K562 (cell line): ENCODE measurements at regions not wholly inside any gene's neighbourhood (a gene's known extent, or its start where the extent isn't known, plus 50 kb on each side); places are given as distances from the start of the nearest gene placed in this dataset.

ENCODE experiments used
- ATAC-seq: fragments of 200-7000 bp; cut with Tn5 transposase; 3 replicates; pipeline ENCODE4 v1.9.1; 2020; ENCODE audit warnings: moderate library complexity
- BruUV-seq: library from RNA; stranded (reverse); fragments of 400-500 nt; replicated peaks from 2 replicates; lab custom pipeline; 2021; lab: Mats Ljungman, UMichigan
- CTCF ChIA-PET: fragments of 300-600 bp; formaldehyde crosslinking; extraction: SDS; loops from one replicate; lab custom pipeline; 2021; ENCODE audit warnings: low intra/inter-chr PET ratio; lab: Yijun Ruan, JAX
- POLR2A ChIA-PET: fragments of 300-600, 350-650 bp; sonication (Branson Sonifier 250); formaldehyde crosslinking; extraction: SDS; loops from one replicate; lab custom pipeline; 2021; ENCODE audit warnings: antibody characterized with exemption, inconsistent platforms; lab: Yijun Ruan, JAX
- DNase-seq, 4 experiments: peaks; one replicate each; pipeline versions ENCODE4 v3.0.0 to v3.0.0-alpha.2; 2011 to 2018; ENCODE audit warnings: low spot score in 3 of 4, mixed read lengths in 3 of 4; ENCODE audit errors: extremely low read depth in 1 of 4
- FAIRE-seq: peaks from 2 replicates; lab custom pipeline; 2011; peaks lifted over from hg19 to GRCh38; lab: Jason Lieb, UNC
- H2AFZ ChIP-seq: 2 replicates; pipeline ENCODE4 v1.6.0; 2011; ENCODE audit warnings: low read depth, low read length, control low read depth, inconsistent platforms
- H3K27ac ChIP-seq: fragments of 200-600 bp; 3 replicates; pipeline ENCODE4 v1.8.0; 2011; ENCODE audit warnings: low read depth, mild to moderate bottlenecking, control low read depth, inconsistent platforms, low read length, moderate library complexity, mixed read lengths; ENCODE audit errors: extremely low read depth
- H3K27me3 ChIP-seq, 2 experiments: fragments of 300-600 bp in 1 of 2; 2 replicates in 1 of 2; 3 replicates in 1 of 2; pipeline versions ENCODE4 v1.6.0 to v1.8.0; 2011; ENCODE audit warnings: inconsistent platforms in 2 of 2, low read length in 2 of 2, mild to moderate bottlenecking in 1 of 2, mixed read lengths in 1 of 2, moderate library complexity in 1 of 2; ENCODE audit not compliant: control insufficient read depth in 2 of 2, insufficient read depth in 2 of 2
- H3K36me3 ChIP-seq: fragments of 300-600 bp; 3 replicates; pipeline ENCODE4 v1.8.0; 2011; ENCODE audit warnings: mild to moderate bottlenecking, low read length, inconsistent platforms; ENCODE audit not compliant: control insufficient read depth, insufficient read depth
- H3K4me1 ChIP-seq, 2 experiments: fragments of 200-600 bp in 1 of 2; replicated peaks in 1 of 2; 2 replicates in 1 of 2; 3 replicates in 1 of 2; pipeline versions ENCODE4 v1.5.1 to v1.8.0; 2011; ENCODE audit warnings: inconsistent platforms in 2 of 2, low read length in 2 of 2, mild to moderate bottlenecking in 1 of 2, mixed read lengths in 1 of 2, moderate library complexity in 1 of 2; ENCODE audit not compliant: control insufficient read depth in 2 of 2, insufficient read depth in 2 of 2
- H3K4me2 ChIP-seq: 2 replicates; pipeline ENCODE4 v1.6.1; 2011; ENCODE audit warnings: low read length, control low read depth, inconsistent platforms, mixed read lengths; ENCODE audit not compliant: insufficient read depth
- H3K4me3 ChIP-seq: fragments of 200-600 bp; sonication (generic), shearing (Covaris generic); 2 replicates; pipeline ENCODE4 v1.5.1; 2016; ENCODE audit warnings: control low read depth, inconsistent platforms
- H3K79me2 ChIP-seq: fragments of 200-600 bp; 3 replicates; pipeline ENCODE4 v1.8.0; 2011; ENCODE audit warnings: low read length, inconsistent platforms; ENCODE audit not compliant: control insufficient read depth, insufficient read depth
- H3K9ac ChIP-seq, 2 experiments: 2 replicates each; pipeline versions ENCODE4 v1.6.0 to v1.6.1; 2011; ENCODE audit warnings: low read depth in 2 of 2, low read length in 2 of 2, control low read depth in 1 of 2, inconsistent platforms in 1 of 2, mild to moderate bottlenecking in 1 of 2, mixed read lengths in 1 of 2; ENCODE audit not compliant: insufficient read depth in 1 of 2
- H3K9me1 ChIP-seq: one replicate; pipeline ENCODE4 v1.6.0; 2011; ENCODE audit warnings: inconsistent platforms, mild to moderate bottlenecking, low read length, moderate library complexity; ENCODE audit not compliant: control insufficient read depth, insufficient read depth
- H3K9me3 ChIP-seq: replicated peaks from 2 replicates; pipeline ENCODE4 v1.5.1; 2011; ENCODE audit warnings: low read depth, low read length, inconsistent platforms; ENCODE audit not compliant: control insufficient read depth, insufficient read depth
- H4K20me1 ChIP-seq: replicated peaks from 2 replicates; pipeline ENCODE4 v1.6.1; 2011; ENCODE audit warnings: low read length, inconsistent platforms, mixed read lengths; ENCODE audit not compliant: control insufficient read depth, insufficient read depth
- EGR1 ChIP-seq: fragments of 450-650 bp; conservative IDR thresholded peaks from 2 replicates; pipeline ENCODE4 v1.6.1; 2017; ENCODE audit warnings: mild to moderate bottlenecking
- LCOR ChIP-seq: sonication (generic); formaldehyde crosslinking; IDR thresholded peaks from 2 replicates; pipeline ENCODE4 v1.8.0; 2022; ENCODE audit warnings: mild to moderate bottlenecking, missing genetic modification reagents
- MXI1 ChIP-seq: IDR thresholded peaks from 2 replicates; pipeline ENCODE4 v1.6.1; 2011; ENCODE audit warnings: low read depth, mild to moderate bottlenecking, improper control_type of control experiment, low read length
- RFX7 ChIP-seq: fragments of 250-450 bp; sonication (Bioruptor Pico); IDR thresholded peaks from 2 replicates; pipeline ENCODE4 v1.5.1; 2021; ENCODE audit warnings: mild to moderate bottlenecking
- SLC30A9 ChIP-seq: fragments of 250-450 bp; sonication (Bioruptor Pico); IDR thresholded peaks from 2 replicates; pipeline ENCODE4 v1.8.0; 2022; ENCODE audit warnings: mild to moderate bottlenecking, moderate library complexity
- SMAD3 ChIP-seq: fragments of 450-650 bp; formaldehyde crosslinking; conservative IDR thresholded peaks from 2 replicates; pipeline ENCODE4 v1.4.0; 2020; ENCODE audit warnings: mild to moderate bottlenecking
- SMARCE1 ChIP-seq: fragments of 450-650 bp; IDR thresholded peaks from 2 replicates; pipeline ENCODE4 v1.7.1; 2016; ENCODE audit warnings: mild to moderate bottlenecking
- SRSF1 ChIP-seq: fragments of 200-400 bp; formaldehyde crosslinking; IDR thresholded peaks from 2 replicates; pipeline ENCODE4 v1.6.1; 2017; ENCODE audit warnings: mild to moderate bottlenecking, low read depth, low read length, moderate library complexity
- XRCC3 ChIP-seq: fragments of 450-650 bp; IDR thresholded peaks from 2 replicates; pipeline ENCODE4 v1.6.1; 2017; ENCODE audit warnings: mild to moderate bottlenecking, moderate library complexity
- ZBTB43 ChIP-seq: sonication (generic); formaldehyde crosslinking; IDR thresholded peaks from 2 replicates; pipeline ENCODE4 v1.8.0; 2023; ENCODE audit warnings: mild to moderate bottlenecking, missing genetic modification reagents
- ZMIZ1 ChIP-seq, 2 experiments: fragments of 150-350 bp in 1 of 2; IDR thresholded peaks; 2 replicates each; pipeline ENCODE4 v1.6.1; 2012 to 2016; ENCODE audit warnings: low read depth in 2 of 2, low read length in 2 of 2, mild to moderate bottlenecking in 1 of 2, moderate library complexity in 1 of 2
- ZNF165 ChIP-seq: fragments of 250-450 bp; sonication (Bioruptor Pico); IDR thresholded peaks from 2 replicates; pipeline ENCODE4 v1.4.0; 2020; ENCODE audit warnings: borderline replicate concordance
- ZNF696 ChIP-seq: fragments of 250-450 bp; sonication (Bioruptor Pico); conservative IDR thresholded peaks from 2 replicates; pipeline ENCODE4 v1.4.0; 2020; ENCODE audit warnings: mild to moderate bottlenecking, moderate library complexity
- WGBS: fragments of 100-300 bp; shearing (Covaris generic); methylation state at CpG from one replicate; pipeline ENCODE4 v1.1.6; 2016; ENCODE audit warnings: low coverage, mixed read lengths; ENCODE audit not compliant: insufficient coverage; ENCODE audit errors: missing lambda C conversion rate; 5-methylcytosine and 5-hydroxymethylcytosine counted together
- in situ Hi-C: fragments of 300-500 bp; cut with MboI; formaldehyde crosslinking; loops from 4 replicates; pipeline ENCODE4 v1.15.0; 2018; ENCODE audit warnings: inconsistent platforms, mixed read lengths
- intact Hi-C: fragments of 100-400 bp; cut with micrococcal nuclease; formaldehyde crosslinking; loops from 2 replicates; pipeline ENCODE4 v1.14.2; 2022

DNA sequence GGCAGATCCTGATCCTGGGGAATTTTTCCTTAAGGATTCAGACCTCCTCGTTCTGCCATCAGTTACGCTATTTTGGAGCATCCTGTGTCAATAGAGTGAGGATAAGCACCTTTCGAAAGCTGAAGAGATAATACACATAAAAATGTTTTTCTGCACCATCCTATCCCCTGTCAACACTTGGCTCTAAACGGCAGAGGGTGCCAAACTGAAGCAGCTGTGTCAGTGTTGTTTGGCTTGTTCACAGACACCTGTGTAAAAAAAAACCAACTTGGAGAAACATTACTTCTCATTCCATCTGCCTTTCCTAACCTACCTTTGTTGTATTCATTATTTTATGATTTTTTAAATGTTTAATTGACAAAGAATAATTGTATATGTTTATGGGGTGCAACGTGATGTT lies 417.0 kb upstream of the DDI1 start:
- in situ Hi-C loops (no loop called here), intact Hi-C loops (no loop called here)
- no peaks in the 10 kb centered on the region for H3K9me3 ChIP-seq
- TF ChIP-seq SMARCE1 (no peak), EGR1 (no peak), ZNF165 (CRISPR knock-in tag) (no peak), MXI1 (no peak), LCOR (CRISPR knock-in tag) (no peak), SRSF1 (no peak), ZBTB43 (no peak), SLC30A9 (CRISPR knock-in tag) (no peak), XRCC3 (no peak), SMAD3 (no peak), ZMIZ1 (IDR thresholded peaks at IDR 0.05; ENCODE audit: low read depth in 2 of 2, low read length in 2 of 2) (no peak), RFX7 (CRISPR knock-in tag) (no peak), ZNF696 (CRISPR knock-in tag) (no peak)
- H3K4me2 ChIP-seq, result no peak overlapping the region
- ChIA-PET CTCF (no interaction called here), POLR2A (no interaction called here)
- no peak overlapping the region for H2AFZ ChIP-seq
- ATAC-seq, result no peak
- no peaks in the 10 kb centered on the region for H3K79me2 ChIP-seq
- H3K36me3 ChIP-seq, result no peaks in the 10 kb centered on the region
- H3K27me3 ChIP-seq, result no peaks in the 10 kb centered on the region
- no peak for FAIRE-seq
- no peaks in the 10 kb centered on the region for H3K9me1 ChIP-seq
- no peak overlapping the region for H3K9ac ChIP-seq
- no peaks in the 10 kb centered on the region for H3K4me1 ChIP-seq
- no peaks in the 10 kb centered on the region for H4K20me1 ChIP-seq
- BruUV-seq, result no TSS peak
- WGBS, result 0% methylated on average over 5 of the region's 5 CpGs
- DNase-seq, result no peak
- H3K4me3 ChIP-seq, result no peak overlapping the region
- no peak overlapping the region for H3K27ac ChIP-seq
